ENCODE measurements at regions not wholly inside any gene's neighbourhood (a gene's known extent, or its start where the extent isn't known, plus 50 kb on each side); places are given as distances from the start of the nearest gene placed in this dataset.
A peak's percentile ranks its signal among the peaks of the same experiment; 100 is the strongest.

DNA sequence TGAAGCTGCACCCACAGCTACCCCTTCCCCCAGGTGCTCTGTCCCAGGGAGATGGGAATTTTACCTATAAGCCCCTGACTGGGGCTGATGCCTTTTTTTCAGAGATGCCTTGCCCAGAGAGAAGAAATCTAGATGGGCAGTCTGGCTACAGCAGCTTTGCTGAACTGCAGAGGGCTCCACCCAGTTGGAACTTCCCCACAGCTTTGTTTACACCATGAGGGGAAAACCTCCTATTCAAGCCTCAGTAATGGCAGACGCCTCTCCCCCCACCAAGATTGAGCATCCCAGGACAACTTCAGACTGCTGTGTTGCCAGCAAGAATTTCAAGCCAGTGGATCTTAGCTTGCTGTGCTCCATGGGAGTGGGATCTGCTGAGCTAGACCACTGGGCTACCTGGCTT, 122.6 kb upstream of the MOCS1 start:
- no peak for DNase-seq

DNA sequence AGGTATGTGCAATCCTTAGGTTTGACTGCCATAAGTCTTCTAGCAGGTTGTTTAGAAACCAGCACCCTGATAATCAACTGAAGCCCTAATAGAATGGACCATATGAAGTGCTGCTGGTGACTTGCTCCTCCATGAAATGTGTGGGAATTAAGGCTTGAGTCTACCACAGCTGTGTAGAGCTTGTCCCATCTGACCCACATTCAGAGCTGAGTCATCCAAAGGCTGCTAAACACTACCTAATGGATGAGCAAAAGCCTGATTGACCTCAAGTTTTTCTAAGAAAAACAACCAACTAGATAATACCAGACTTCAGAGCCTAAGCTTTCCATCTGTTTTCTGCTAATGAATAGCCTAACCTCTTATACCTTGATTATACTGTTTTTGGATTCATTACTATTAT, 120.3 kb upstream of the MOCS1 start:
- no peak for DNase-seq

DNA sequence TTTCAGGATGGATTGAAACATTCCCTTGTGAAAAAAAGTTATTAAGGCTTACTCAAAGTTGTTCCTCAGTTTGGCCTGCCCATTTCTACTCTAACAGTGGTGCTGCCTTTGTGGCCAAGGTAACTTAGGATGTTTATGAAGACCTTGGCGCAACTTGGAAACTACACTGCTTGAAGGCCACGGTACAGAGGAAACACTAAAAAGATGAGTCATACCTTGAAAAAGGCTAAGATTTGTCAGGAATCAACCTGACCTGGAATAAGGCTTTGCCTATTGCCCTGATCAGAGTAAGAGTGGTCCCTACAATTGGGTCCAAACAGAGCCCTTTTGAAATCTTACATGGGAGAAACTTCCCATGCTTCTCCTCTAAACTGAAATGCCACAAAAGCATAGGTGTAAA, 119.9 kb upstream of the MOCS1 start:
- DNase-seq: no peak

DNA sequence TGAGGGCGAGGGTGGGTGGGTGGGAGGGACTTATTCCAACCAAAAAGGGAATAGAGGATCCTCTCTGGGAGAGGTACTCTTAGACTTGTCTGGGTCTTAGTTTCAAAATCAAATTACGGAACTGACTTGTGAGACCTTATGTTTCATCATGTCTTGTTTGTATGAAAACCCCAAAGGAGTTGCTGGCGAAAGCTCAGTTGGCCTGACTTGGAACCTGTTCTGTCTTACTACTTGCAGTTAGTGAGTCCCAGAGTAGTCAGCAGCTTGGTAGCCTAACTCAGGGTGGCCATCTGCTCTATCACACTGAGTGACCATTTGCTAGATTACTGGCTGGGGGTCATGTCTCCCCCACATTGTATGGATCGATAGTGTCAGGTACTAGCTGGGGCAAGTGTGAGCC, 114.9 kb upstream of the MOCS1 start:
- no peak for DNase-seq

DNA sequence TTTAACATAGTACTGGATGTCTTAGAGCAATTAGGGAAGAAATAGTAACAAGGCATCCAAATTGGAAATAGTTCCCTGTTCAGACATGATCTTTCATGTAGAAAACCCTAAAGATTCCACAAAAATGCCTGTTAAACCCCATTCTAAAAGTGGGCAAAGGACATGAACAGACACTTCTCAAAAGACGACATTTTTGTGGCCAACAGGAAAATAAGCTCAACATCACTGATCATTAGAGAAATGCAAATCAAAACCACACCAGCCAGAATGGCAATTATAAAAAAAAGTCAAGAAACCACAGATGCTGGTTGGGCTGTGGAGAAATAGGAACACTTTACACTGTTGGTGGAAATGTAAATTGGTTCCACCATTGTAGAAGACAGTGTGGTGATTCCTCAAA, 109.9 kb upstream of the MOCS1 start:
- no peak for DNase-seq

DNA sequence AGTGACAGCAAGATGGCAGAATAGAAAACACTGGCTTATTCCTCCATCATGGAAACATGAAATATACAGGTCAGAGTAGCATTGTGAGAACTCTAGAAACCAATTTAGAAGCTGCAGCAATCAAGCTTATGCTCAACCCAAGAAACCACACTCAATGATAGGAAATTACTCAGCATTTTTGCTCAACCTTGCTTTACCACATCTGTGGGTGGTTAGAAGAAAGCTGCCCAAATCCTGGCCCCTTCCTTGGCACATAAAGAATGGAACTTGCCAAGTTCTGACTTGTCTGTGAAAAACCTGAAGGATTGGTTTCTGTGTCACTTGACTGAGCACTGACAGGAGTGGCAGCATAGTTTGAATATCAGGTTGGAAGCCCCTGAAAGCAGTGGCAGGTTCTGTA, 108.0 kb upstream of the MOCS1 start:
- DNase-seq: no peak

DNA sequence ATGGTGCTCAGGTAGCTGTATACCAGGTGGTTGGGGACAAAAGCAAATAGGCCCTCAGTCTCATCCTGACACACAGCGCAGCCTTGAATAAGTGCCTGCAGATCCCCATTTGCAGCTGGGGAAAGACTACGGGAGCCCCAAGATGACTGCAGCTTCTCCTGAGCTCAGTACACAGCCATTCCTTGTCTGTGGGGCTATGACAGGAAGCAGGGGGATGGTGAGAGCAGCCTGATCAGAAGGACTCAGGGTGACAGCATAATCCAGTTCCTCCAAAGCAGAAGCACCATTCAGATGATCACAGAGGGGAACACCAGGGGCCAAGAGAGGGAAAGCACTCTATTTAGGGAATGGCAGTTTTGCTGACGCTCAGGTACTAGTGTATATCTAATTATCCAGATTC, 104.8 kb upstream of the MOCS1 start:
- DNase-seq: no peak

DNA sequence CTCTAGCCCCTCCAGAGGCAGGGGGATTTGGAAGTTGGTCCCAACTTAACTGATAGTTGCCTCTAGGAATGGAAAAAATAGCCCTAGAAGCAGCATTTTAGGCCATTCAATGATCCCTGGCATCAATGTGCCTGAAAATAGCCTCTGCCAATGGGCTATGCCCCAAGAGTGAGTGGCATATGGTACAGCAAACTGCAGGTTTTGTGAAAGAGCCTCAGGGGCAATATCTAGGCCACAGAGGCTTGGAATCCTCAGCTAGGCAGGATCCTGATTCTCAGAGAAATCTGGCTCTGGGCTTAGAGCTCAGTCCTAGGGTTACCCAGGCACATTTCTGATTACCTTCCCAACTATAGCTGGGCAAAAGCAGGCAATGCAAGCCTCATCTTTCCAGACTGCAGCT, 104.4 kb upstream of the MOCS1 start:
- no peak for DNase-seq

DNA sequence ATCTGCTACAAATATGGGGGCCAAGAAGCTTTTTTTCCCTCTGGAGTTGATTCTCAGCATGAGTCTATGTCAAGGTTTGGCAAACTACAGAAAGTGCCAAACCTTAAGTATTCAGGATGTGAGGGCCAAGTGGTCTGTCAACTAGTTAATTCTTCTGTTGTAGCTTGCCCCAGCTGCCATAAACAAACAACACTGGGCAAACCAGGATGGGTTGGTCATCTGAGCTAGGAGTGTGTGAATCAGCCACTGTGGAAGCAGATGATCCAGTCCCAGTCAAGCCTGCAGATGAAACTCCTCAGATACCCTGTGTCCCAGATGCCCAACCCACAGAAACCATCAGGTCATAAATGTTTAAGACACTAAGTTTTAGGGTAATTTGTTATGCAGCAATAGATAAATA, 103.0 kb upstream of the MOCS1 start:
- DNase-seq: no peak

DNA sequence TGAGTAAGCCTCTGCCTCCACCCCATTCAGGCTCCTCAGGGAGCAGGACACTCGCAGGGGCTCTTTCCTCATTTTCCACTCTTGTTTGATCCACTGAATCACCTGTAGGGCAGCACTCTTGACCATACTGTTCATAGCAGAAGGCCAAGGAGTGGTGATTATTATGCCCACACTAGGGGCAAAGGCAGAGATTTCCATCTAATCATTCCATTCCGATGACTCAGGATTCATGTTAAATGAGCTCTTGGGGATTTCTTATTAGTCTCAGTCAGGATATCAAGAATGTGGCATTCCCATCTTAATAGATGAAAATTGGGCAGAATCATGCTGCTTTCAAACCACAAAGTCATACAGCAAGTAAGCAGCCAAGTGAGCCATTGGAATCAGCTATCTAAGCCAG, 101.9 kb upstream of the MOCS1 start:
- no peak for DNase-seq

DNA sequence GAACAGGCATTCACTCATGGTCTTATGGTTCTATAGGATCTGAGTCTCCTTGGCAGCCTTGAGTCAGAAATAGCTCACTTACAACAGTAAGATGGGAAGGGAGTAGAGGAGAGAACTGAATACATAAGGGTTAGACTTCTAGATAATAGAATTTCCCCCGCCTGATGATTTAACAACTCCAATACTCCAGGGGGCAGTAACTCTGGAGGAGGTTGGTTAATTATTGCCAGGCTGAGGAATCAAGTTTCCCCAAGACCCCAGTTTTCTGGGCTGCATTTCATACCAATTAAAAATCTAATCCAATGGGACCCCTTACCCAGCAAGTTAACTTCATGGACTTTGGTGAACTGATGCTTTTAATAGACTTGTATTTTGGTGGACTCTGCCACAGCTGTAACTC, 94.2 kb upstream of the MOCS1 start:
- DNase-seq: no peak

DNA sequence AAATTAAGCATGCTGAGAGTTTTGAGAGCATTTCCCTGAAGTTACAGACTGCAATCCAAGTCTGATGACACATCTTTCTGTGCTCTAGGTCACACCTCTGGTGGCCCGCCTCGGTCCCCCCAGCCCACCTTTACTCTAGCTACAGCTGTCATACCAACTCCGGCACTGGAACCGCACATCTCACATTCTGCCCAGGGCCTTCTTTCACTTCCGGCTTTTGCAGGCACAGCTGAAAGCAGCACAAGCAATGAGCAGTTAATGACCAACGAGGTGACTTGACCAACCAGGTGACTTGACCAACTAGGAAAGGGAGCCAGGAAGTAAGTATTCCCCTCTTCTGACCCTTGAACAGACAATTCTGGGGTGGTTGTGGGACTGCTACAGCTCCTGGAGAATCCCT, 88.6 kb upstream of the MOCS1 start:
- peak; percentile 31 for DNase-seq

DNA sequence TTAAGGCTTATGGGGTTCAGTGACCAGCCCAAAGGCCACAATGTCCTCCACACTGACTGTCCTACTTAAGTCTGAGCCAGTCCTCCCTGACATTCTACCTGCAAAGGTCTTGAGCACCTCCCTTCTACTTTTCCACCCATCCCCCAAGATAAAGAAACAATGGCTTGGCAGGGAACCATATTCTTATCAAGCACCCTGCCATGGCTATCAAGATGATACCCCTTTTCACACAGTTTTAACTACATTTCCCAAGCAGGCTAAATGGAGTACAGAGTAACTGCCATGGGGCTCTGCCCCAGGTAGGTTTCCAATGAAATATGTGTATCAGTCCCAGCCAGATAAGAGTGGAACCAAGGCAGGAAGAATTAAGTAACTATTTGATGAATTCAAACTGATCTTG, 85.9 kb upstream of the MOCS1 start:
- no peak for DNase-seq

DNA sequence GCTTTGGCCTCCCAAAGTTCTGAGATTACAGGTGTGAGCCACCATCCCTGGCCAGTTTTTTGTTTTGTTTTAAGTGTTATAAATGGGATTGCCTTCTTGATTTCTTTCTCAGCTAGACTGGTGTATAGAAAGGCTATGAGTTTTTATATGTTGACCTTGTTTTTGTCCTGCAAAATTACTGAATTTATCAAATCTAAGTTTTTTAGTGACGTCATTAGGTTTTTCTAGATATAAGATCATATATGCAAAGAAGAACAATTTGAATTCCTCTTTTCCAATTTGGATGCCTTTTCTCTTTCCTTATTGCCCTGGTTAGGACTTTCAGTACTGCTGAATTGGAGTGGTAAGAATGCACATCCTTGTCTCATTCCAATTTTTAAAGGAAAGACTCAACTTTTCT, 81.3 kb upstream of the MOCS1 start:
- no peak for DNase-seq

DNA sequence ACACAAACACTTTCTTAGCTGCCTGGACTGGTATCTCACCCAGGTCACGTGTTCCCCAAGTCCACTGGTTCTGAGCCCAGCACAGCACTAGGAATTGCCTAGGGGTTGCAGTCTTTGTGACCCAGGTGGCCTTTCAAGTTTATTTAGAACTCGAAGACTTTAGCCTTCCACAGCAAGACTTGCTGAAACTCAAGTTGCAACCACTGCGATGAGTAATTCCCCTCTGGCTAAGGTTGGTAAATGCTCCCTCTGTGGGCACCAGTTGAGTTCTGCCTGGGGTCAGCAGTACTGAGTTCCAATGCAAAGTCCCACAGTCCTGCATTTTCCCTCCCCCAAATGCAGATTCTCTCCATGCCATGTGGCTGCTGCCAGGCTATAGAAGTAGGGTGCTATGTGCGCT, 77.6 kb upstream of the MOCS1 start:
- no peak for DNase-seq

DNA sequence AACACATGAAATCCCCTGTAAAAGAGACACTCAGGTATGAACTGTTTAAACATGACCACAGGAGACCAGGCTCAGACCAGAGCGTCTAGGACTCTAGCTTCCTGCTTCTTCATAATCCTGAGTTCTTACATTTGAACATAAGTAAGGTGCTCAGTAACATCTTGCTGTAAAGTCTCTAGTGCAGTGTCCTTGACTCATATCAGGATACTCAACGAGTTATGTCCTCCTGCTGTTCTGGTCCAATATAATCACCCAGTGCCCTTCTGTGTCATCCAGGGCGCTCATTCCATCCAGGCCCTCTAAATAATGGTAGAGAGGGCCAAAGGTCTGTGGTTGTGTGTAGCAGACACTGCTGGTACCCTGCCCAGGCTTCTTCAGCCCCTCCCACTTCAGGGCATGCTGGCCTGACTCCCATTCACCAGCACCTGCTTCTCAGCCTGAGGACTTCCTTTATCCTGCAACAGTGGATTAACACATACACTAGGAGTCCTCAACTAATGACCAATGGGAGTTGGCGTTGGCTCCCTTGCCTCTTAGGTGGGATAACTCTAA, 66.8 kb upstream of the MOCS1 start:
- DNase-seq: no peak

DNA sequence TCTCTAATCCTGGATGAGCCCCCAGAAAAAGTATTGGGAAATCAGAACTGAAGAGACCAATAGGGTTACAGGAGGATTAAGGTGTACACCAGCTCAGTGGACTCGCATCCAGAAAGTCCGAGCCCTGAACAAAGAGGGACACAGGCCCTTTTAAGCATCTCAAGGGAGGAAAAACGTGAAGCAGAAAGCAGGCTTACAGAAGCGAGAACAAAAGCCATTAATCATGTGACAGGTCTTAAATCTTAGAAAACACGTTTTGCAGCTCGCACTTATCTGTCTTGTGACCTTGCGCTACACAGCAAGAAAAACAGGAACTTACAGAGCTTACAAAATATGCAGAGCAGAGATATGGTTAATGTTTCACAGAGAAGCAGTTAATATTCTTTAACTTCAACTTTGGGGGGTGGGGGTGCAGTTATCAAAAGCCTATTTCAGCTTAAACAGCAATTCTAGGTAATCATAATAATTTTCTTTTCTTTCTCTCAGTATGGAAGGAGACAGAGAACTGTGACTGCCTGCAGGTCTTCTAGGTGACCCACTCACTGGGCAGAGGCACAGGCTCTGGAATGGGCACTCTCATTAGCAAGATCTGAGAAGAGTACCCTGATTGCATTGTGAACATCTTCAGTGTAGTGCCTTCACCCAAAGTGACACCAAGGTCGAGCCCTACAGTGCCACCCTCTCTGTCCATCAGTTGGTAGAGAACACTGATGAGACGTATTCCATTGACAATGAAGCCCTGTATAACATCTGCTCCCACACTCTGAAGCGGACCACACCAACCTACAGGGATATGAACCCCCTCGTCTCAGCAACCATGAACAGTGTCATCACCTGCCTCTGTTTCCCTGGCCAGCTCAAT, 65.0 kb upstream of the MOCS1 start:
- peak; percentile 6 for DNase-seq

DNA sequence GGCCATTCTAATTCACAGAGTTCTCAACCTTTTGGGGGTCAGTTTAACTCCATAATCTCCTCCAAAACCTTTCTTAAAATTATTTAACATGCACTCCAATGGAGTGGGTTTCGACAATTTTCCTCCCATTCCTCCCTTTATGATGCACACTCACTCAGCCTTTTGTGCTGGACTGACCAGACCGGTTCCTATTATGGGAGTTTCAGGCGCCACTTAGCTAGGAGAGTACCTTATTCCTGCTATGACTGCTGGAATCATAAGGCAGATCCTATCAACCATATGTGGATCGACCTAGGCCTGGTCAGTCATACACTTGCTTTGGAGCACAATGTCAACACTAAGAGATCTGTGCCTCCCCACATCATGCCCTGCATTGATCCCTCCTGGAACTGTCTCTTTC, 63.9 kb upstream of the MOCS1 start:
- no peak for DNase-seq

DNA sequence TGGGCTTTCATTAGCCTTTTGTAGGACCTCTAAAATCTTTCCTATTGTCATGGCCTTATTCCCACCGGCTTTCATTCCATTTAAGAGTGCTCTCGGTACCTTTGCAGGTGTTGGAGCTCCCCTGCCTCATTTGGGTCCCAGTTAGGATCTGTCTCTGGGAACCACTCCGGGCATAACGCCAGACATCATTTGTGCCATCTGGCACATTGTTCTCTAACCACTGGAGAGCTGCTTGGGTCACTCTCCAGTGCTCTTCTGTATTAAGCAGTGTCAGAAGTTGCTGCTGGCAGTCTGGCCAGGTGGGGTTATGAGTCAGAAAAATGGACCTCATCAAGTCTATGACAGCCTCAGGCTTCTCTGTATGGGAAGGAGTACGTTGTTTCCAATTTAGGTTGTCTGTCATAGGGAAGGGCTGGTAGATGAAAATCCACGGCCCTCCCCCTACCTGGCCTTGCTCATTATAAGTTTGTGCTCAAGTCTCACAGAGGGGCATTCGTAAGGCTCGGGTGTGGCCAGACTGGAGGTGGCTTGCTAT, 62.9 kb upstream of the MOCS1 start:
- no peak for DNase-seq

DNA sequence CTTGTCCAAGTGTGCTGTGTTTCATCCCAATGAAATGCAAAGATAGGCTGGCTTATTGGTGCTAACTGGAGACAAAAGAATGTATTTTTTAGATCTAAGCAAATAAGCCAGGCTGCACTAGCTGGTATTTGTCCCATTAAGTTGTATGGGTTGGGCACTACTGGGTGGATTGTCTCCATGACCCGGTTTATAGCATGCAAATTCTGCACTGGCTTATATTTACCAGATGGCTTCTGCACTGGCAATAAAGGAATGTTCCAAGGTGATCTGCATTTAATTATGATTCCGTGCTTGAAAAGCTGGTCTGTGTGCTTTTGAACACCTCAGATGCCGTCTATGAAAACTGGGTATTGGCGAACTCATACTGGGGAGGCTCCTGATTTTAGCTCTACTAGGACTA, 61.4 kb upstream of the MOCS1 start:
- DNase-seq: no peak

DNA sequence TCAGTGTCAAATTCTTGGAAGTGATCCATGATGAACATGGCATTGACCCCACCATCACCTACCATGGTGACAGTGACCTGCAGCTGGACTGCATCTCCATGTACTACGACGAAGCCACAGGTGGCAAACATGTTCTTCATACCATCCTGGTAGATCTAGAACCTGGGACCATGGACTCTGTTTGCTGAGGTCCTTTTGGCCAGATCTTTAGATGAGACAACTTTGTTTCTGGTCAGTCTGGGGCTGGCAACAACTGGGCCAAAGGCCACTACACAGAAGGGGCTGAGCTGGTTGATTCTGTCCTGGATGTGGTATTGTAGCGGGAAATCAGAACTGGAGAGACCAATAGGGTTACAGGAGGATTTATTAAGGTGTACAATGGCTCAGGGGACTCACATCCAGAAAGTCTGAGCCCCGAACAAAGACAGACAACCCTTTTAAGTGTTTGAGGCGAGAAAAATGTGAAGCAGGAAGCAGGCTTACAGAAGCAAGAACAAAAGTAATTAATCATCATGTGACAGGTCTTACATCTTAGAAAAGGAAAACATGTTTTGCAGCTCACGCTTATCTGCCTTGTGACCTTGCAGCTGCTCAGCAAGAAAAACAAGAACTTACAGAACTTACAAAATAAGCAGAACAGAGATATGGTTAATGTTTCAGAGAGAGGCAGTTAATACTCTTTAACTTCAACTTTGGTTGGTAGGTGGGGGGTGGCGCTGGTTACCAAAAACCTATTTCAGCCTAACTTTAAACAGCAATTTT, 58.8 kb upstream of the MOCS1 start:
- DNase-seq: peak; percentile 23

Data from MV-4-11 (cell line).